ENCODE measurements at regions not wholly inside any gene's neighbourhood (a gene's known extent, or its start where the extent isn't known, plus 50 kb on each side); places are given as distances from the start of the nearest gene placed in this dataset.

- TF ChIP-seq ISL1 (CRISPR knock-in tag; IDR thresholded peaks at IDR 0.05): no peak
- no peak for TF ChIP-seq ZFP3 (CRISPR knock-in tag; IDR thresholded peaks at IDR 0.05)
- no peak for TF ChIP-seq RARB (CRISPR knock-in tag; IDR thresholded peaks at IDR 0.05)
- no peak for TF ChIP-seq POU6F1 (CRISPR knock-in tag; IDR thresholded peaks at IDR 0.05; ENCODE audit: borderline replicate concordance, low read depth)
- no peak for TF ChIP-seq CSDC2 (CRISPR knock-in tag; IDR thresholded peaks at IDR 0.05)
- no peak for TF ChIP-seq ZC3H10 (CRISPR knock-in tag; IDR thresholded peaks at IDR 0.05)
- no peak for TF ChIP-seq ZNF565 (CRISPR knock-in tag; conservative IDR thresholded peaks at IDR 0.05; ENCODE audit: low read depth)
- no peak for TF ChIP-seq TOX (CRISPR knock-in tag; IDR thresholded peaks at IDR 0.05; ENCODE audit: borderline replicate concordance)
- no peak for TF ChIP-seq TSHZ2 (CRISPR knock-in tag; IDR thresholded peaks at IDR 0.05)
- no peak for TF ChIP-seq ZFP30 (CRISPR knock-in tag; IDR thresholded peaks at IDR 0.05)
- no peak for TF ChIP-seq SNAI2 (CRISPR knock-in tag; IDR thresholded peaks at IDR 0.05)
- no peak for ATAC-seq
Observed at GRCh38 chr1:199353906-199354305, 673.6 kb upstream of the NR5A2 start.

GRCh38 chr1:199356561-199356960 lies 670.9 kb upstream of the NR5A2 start:
- no peak for ATAC-seq
- TF ChIP-seq POU6F1 (CRISPR knock-in tag; IDR thresholded peaks at IDR 0.05; ENCODE audit: borderline replicate concordance, low read depth): no peak
- no peak for TF ChIP-seq BACH2 (CRISPR knock-in tag; IDR thresholded peaks at IDR 0.05; ENCODE audit: borderline replicate concordance)
- no peak for TF ChIP-seq GLIS3 (CRISPR knock-in tag; IDR thresholded peaks at IDR 0.05)
- TF ChIP-seq ISL1 (CRISPR knock-in tag; IDR thresholded peaks at IDR 0.05): no peak
- TF ChIP-seq ARNTL (CRISPR knock-in tag; IDR thresholded peaks at IDR 0.05; ENCODE audit: borderline replicate concordance, low read depth): no peak
- no peak for TF ChIP-seq OSR1 (CRISPR knock-in tag; IDR thresholded peaks at IDR 0.05)
- no peak for TF ChIP-seq PATZ1 (CRISPR knock-in tag; IDR thresholded peaks at IDR 0.05; ENCODE audit: borderline replicate concordance)
- no peak for TF ChIP-seq ZNF565 (CRISPR knock-in tag; conservative IDR thresholded peaks at IDR 0.05; ENCODE audit: low read depth)
- TF ChIP-seq ZFP30 (CRISPR knock-in tag; IDR thresholded peaks at IDR 0.05): no peak
- no peak for TF ChIP-seq CSRNP3 (CRISPR knock-in tag; IDR thresholded peaks at IDR 0.05)
- no peak for TF ChIP-seq PPARA (CRISPR knock-in tag; IDR thresholded peaks at IDR 0.05; ENCODE audit: borderline replicate concordance)
- TF ChIP-seq ESRRG (CRISPR knock-in tag; IDR thresholded peaks at IDR 0.05): no peak
- TF ChIP-seq ZNF70 (CRISPR knock-in tag; IDR thresholded peaks at IDR 0.05): no peak
- no peak for TF ChIP-seq SNAI2 (CRISPR knock-in tag; IDR thresholded peaks at IDR 0.05)

- no peak for TF ChIP-seq ZNF8 (CRISPR knock-in tag; IDR thresholded peaks at IDR 0.05)
- no peak for TF ChIP-seq ZFP3 (CRISPR knock-in tag; IDR thresholded peaks at IDR 0.05)
- TF ChIP-seq ZFP30 (CRISPR knock-in tag; IDR thresholded peaks at IDR 0.05): no peak
- TF ChIP-seq CSRNP3 (CRISPR knock-in tag; IDR thresholded peaks at IDR 0.05): no peak
- no peak for TF ChIP-seq GLIS3 (CRISPR knock-in tag; IDR thresholded peaks at IDR 0.05)
- no peak for TF ChIP-seq TCF4 (CRISPR knock-in tag; IDR thresholded peaks at IDR 0.05; ENCODE audit: borderline replicate concordance)
- TF ChIP-seq OSR1 (CRISPR knock-in tag; IDR thresholded peaks at IDR 0.05): no peak
- no peak for TF ChIP-seq TOX (CRISPR knock-in tag; IDR thresholded peaks at IDR 0.05; ENCODE audit: borderline replicate concordance)
- no peak for TF ChIP-seq CSDC2 (CRISPR knock-in tag; IDR thresholded peaks at IDR 0.05)
- no peak for TF ChIP-seq POU6F1 (CRISPR knock-in tag; IDR thresholded peaks at IDR 0.05; ENCODE audit: borderline replicate concordance, low read depth)
- TF ChIP-seq ISL1 (CRISPR knock-in tag; IDR thresholded peaks at IDR 0.05): no peak
- TF ChIP-seq CREB5 (CRISPR knock-in tag; IDR thresholded peaks at IDR 0.05; ENCODE audit: low read depth): no peak
- TF ChIP-seq SNAI2 (CRISPR knock-in tag; IDR thresholded peaks at IDR 0.05): no peak
- TF ChIP-seq ZNF70 (CRISPR knock-in tag; IDR thresholded peaks at IDR 0.05): no peak
- ATAC-seq: no peak
Observed at GRCh38 chr1:199357599-199357998, 669.9 kb upstream of the NR5A2 start.
